ENCODE measurements at regions not wholly inside any gene's neighbourhood (a gene's known extent, or its start where the extent isn't known, plus 50 kb on each side); places are given as distances from the start of the nearest gene placed in this dataset.

DNA sequence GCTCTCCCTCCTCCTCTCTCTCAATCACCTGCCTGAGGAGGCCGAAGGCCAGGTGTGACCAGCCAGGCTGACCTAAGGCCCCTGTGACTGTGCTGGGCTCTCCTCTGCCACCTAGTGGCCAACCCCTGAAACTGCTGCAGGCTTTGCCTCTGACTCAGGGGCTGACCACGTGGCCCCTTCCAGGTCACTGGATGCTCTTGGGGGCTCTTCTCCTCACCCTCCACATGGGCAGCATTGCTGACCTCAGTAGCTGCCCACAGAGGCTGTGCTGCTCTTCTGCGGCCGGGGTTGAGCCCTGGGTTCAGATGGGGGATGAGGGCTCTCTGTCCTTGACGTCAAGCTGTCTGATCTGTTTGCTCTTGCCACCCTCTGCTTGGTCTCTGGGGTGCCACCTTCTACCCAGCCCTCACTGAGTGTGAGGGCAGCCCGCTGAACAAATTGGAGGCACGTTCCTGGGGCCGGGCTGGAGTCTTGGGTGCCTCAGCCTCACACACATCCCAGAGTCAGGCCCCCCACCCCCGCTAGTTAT lies 122.7 kb downstream of the TWIST2 start:
- H3K9me3 ChIP-seq (ENCODE audit: control insufficient read depth, low read length), result peaks cover 2% of the 10 kb centered on the region
- peak; percentile 85 for DNase-seq (ENCODE audit: low read depth)
- no peak overlapping the region for H3K4me3 ChIP-seq (ENCODE audit: low read length)
- no peaks in the 10 kb centered on the region for H3K36me3 ChIP-seq (ENCODE audit: control insufficient read depth, insufficient read depth, low read length, severe bottlenecking)
- peaks cover 27% of the 10 kb centered on the region for H3K4me1 ChIP-seq (ENCODE audit: control insufficient read depth, insufficient read depth, low read length)
- H3K27me3 ChIP-seq (replicated peaks; ENCODE audit: control insufficient read depth, insufficient read depth, low read length), result peaks cover 3% of the 10 kb centered on the region
- H3K9ac ChIP-seq (ENCODE audit: low read length), result no peak overlapping the region

DNA sequence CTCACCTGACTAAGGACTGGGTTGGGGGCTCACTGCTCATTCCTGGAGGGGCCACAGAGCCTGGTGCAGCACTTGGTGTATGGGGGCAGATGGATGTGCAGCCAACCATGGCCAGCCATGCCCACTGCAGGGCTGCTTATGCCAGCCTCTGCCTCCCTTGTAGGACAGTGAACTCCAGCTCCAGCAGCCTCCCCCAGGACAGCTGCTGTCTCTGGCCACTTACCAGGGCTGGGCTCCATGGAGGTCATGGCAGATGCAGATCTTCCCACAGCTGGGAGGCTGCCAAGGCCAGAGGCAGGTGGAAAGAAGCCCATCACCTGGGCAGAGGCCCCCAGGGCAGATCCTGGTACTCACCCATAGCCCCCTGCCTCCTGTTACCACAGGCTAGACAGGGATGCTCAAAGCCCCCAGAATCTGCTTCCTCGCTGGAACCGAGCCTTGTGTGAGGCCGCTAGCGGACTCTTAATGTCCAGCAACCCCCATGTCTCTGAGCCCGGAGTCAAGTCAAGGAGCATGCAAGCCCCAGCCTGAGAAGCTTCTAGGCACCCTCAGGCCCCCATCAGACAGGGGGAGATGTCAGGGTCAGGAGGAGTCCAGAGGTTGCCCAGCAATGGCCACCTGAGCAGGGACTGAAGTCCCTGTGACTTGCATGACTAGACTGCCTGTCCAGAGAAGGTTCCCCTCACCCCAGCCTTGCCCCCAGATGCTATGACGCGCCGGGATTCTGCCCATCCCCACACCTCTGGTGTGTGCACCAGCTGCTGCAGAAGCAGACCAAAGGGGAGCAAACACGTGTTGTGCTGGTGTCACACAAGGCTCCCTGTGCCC lies 123.6 kb downstream of the TWIST2 start:
- no peak for DNase-seq (ENCODE audit: low read depth)
- peaks cover 27% of the 10 kb centered on the region for H3K4me1 ChIP-seq (ENCODE audit: control insufficient read depth, insufficient read depth, low read length)
- H3K9ac ChIP-seq (ENCODE audit: low read length), result no peak overlapping the region
- H3K4me3 ChIP-seq (ENCODE audit: low read length), result no peak overlapping the region
- H3K36me3 ChIP-seq (ENCODE audit: control insufficient read depth, insufficient read depth, low read length, severe bottlenecking), result no peaks in the 10 kb centered on the region
- H3K9me3 ChIP-seq (ENCODE audit: control insufficient read depth, low read length), result peaks cover 6% of the 10 kb centered on the region
- peaks cover 3% of the 10 kb centered on the region for H3K27me3 ChIP-seq (replicated peaks; ENCODE audit: control insufficient read depth, insufficient read depth, low read length)

- Histone ChIP-seq H3K36me3 (ENCODE audit: control insufficient read depth, insufficient read depth, low read length, severe bottlenecking) (no peaks in the 10 kb centered on the region), H3K4me3 (ENCODE audit: low read length) (no peak overlapping the region), H3K9me3 (ENCODE audit: control insufficient read depth, low read length) (peaks cover 6% of the 10 kb centered on the region), H3K27me3 (replicated peaks; ENCODE audit: control insufficient read depth, insufficient read depth, low read length) (peaks cover 1% of the 10 kb centered on the region), H3K9ac (ENCODE audit: low read length) (no peak overlapping the region), H3K4me1 (ENCODE audit: control insufficient read depth, insufficient read depth, low read length) (peaks cover 27% of the 10 kb centered on the region)
- DNase-seq (ENCODE audit: low read depth), result no peak
Observed at GRCh38 chr2:238972146-238972445, 124.2 kb downstream of the TWIST2 start.

GRCh38 chr2:238973038-238973739 lies 125.3 kb downstream of the TWIST2 start:
- Histone ChIP-seq H3K4me3 (ENCODE audit: low read length) (peak overlapping the region; percentile 55), H3K36me3 (ENCODE audit: control insufficient read depth, insufficient read depth, low read length, severe bottlenecking) (no peaks in the 10 kb centered on the region), H3K9me3 (ENCODE audit: control insufficient read depth, low read length) (peaks cover 6% of the 10 kb centered on the region), H3K4me1 (ENCODE audit: control insufficient read depth, insufficient read depth, low read length) (peaks cover 27% of the 10 kb centered on the region), H3K27me3 (replicated peaks; ENCODE audit: control insufficient read depth, insufficient read depth, low read length) (no peaks in the 10 kb centered on the region), H3K9ac (ENCODE audit: low read length) (peak overlapping the region; percentile 30)
- peak; percentile 61 for DNase-seq (ENCODE audit: low read depth)

DNA sequence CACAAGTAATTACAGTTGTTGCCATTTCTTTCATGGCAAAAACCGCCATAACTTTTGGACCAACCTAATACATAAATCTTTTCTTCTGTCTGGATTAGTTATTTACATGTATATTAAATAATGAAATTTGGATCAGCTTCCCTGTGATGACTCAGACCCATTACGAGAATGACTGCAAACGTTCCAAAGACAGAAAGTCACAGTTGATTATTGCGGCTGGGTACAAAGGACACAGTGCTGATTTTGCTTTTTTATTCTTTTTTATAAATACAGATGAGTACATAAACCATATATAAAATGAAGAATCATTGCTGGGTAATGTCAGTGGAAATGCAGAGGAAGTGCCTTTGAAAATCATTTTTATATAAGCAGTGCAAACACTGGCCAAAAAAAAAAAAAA lies 126.2 kb downstream of the TWIST2 start:
- H3K27me3 ChIP-seq (replicated peaks; ENCODE audit: control insufficient read depth, insufficient read depth, low read length), result no peaks in the 10 kb centered on the region
- H3K36me3 ChIP-seq (ENCODE audit: control insufficient read depth, insufficient read depth, low read length, severe bottlenecking), result no peaks in the 10 kb centered on the region
- H3K4me3 ChIP-seq (ENCODE audit: low read length), result peak overlapping the region; percentile 55
- H3K4me1 ChIP-seq (ENCODE audit: control insufficient read depth, insufficient read depth, low read length), result peaks cover 31% of the 10 kb centered on the region
- peaks cover 6% of the 10 kb centered on the region for H3K9me3 ChIP-seq (ENCODE audit: control insufficient read depth, low read length)
- peak overlapping the region; percentile 37 for H3K9ac ChIP-seq (ENCODE audit: low read length)
- DNase-seq (ENCODE audit: low read depth), result peak; percentile 66

DNA sequence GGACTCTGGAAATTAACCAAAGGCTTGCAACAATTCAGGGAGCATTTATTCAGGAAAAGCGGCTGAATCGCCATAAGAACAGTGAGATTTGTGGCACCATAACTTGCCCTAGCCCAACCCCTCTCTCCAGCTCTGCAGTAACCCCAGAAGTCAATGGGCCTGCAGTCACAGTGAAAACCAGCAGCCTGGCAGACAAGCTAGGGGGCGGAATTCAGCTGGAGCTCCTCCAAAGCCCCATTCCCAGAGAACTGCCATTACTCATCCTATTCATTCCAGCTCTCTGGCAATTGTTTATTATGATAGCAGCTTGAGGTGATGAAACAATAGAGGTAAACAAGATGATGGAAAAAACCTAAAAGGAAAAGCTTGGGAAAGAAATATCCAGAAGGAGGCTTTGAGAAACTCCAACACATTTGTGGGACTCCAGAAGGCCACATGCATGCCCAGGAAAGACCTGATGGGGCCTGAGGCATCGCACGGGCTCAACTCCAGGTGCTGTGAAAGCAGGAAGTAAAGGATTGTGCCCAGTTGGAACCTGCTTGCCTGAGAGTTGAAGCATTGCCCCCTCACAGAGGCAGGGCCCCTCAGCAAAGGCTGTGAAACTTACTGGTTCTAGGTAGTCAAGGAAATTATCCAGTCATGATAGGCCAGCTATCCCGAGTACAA lies 126.7 kb downstream of the TWIST2 start:
- H3K4me1 ChIP-seq (ENCODE audit: control insufficient read depth, insufficient read depth, low read length), result peaks cover 31% of the 10 kb centered on the region
- H3K9ac ChIP-seq (ENCODE audit: low read length), result peak overlapping the region; percentile 37
- peak; percentile 83 for DNase-seq (ENCODE audit: low read depth)
- H3K9me3 ChIP-seq (ENCODE audit: control insufficient read depth, low read length), result peaks cover 6% of the 10 kb centered on the region
- H3K4me3 ChIP-seq (ENCODE audit: low read length), result peak overlapping the region; percentile 55
- no peaks in the 10 kb centered on the region for H3K36me3 ChIP-seq (ENCODE audit: control insufficient read depth, insufficient read depth, low read length, severe bottlenecking)
- no peaks in the 10 kb centered on the region for H3K27me3 ChIP-seq (replicated peaks; ENCODE audit: control insufficient read depth, insufficient read depth, low read length)

- DNase-seq (ENCODE audit: low read depth), result no peak
- H3K9me3 ChIP-seq (ENCODE audit: control insufficient read depth, low read length), result peaks cover 6% of the 10 kb centered on the region
- peaks cover 31% of the 10 kb centered on the region for H3K4me1 ChIP-seq (ENCODE audit: control insufficient read depth, insufficient read depth, low read length)
- H3K27me3 ChIP-seq (replicated peaks; ENCODE audit: control insufficient read depth, insufficient read depth, low read length), result no peaks in the 10 kb centered on the region
- peak overlapping the region; percentile 35 for H3K9ac ChIP-seq (ENCODE audit: low read length)
- H3K36me3 ChIP-seq (ENCODE audit: control insufficient read depth, insufficient read depth, low read length, severe bottlenecking), result no peaks in the 10 kb centered on the region
- H3K4me3 ChIP-seq (ENCODE audit: low read length), result no peak overlapping the region
Observed at GRCh38 chr2:238975408-238975807, 127.5 kb downstream of the TWIST2 start.

- peak; percentile 29 for DNase-seq (ENCODE audit: low read depth)
- peaks cover 21% of the 10 kb centered on the region for H3K4me1 ChIP-seq (ENCODE audit: control insufficient read depth, insufficient read depth, low read length)
Observed at GRCh38 chr2:238978497-238978896, 130.6 kb downstream of the TWIST2 start.

DNA sequence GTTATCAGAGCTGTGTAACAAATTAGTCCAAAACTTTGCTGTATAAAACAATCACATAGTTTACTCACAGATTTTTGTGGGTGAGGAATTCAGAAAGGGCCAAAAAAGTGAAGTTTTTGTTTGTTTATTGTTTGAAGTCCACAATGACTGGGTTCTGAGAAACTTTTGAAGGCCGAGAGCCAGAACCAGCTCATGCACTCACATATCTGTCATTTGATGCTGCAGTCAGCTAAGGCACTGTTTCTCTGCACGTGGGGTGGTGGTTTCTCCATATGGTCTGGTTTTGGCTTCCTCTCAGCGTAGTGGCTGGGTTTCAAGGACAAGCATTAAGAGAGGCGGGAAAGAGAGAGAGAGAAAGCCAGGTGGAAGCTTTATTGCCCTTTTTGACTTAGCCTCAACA lies 131.8 kb downstream of the TWIST2 start:
- Histone ChIP-seq H3K9ac (ENCODE audit: low read length) (no peak overlapping the region), H3K4me1 (ENCODE audit: control insufficient read depth, insufficient read depth, low read length) (peaks cover 10% of the 10 kb centered on the region), H3K9me3 (ENCODE audit: control insufficient read depth, low read length) (peaks cover 6% of the 10 kb centered on the region), H3K4me3 (ENCODE audit: low read length) (no peak overlapping the region), H3K36me3 (ENCODE audit: control insufficient read depth, insufficient read depth, low read length, severe bottlenecking) (no peaks in the 10 kb centered on the region), H3K27me3 (replicated peaks; ENCODE audit: control insufficient read depth, insufficient read depth, low read length) (no peaks in the 10 kb centered on the region)
- DNase-seq (ENCODE audit: low read depth), result no peak

More at GRCh38 chr2:238978497-238978896, 130.6 kb downstream of the TWIST2 start:
- Histone ChIP-seq H3K27me3 (replicated peaks; ENCODE audit: control insufficient read depth, insufficient read depth, low read length) (no peaks in the 10 kb centered on the region), H3K4me3 (ENCODE audit: low read length) (no peak overlapping the region), H3K9me3 (ENCODE audit: control insufficient read depth, low read length) (peaks cover 6% of the 10 kb centered on the region), H3K36me3 (ENCODE audit: control insufficient read depth, insufficient read depth, low read length, severe bottlenecking) (no peaks in the 10 kb centered on the region), H3K9ac (ENCODE audit: low read length) (no peak overlapping the region)

GRCh38 chr2:238985041-238985729 lies 137.3 kb downstream of the TWIST2 start:
- H3K27me3 ChIP-seq (replicated peaks; ENCODE audit: control insufficient read depth, insufficient read depth, low read length), result no peaks in the 10 kb centered on the region
- no peak for DNase-seq (ENCODE audit: low read depth)

More at GRCh38 chr2:238985041-238985729, 137.3 kb downstream of the TWIST2 start:
- Histone ChIP-seq H3K4me3 (ENCODE audit: low read length) (no peak overlapping the region), H3K9ac (ENCODE audit: low read length) (no peak overlapping the region), H3K4me1 (ENCODE audit: control insufficient read depth, insufficient read depth, low read length) (no peaks in the 10 kb centered on the region), H3K9me3 (ENCODE audit: control insufficient read depth, low read length) (no peaks in the 10 kb centered on the region), H3K36me3 (ENCODE audit: control insufficient read depth, insufficient read depth, low read length, severe bottlenecking) (no peaks in the 10 kb centered on the region)
